NB4 (cell line): ENCODE measurements at regions not wholly inside any gene's neighbourhood (a gene's known extent, or its start where the extent isn't known, plus 50 kb on each side); places are given as distances from the start of the nearest gene placed in this dataset.
A peak's percentile ranks its signal among the peaks of the same experiment; 100 is the strongest.

Experiments
- DNase-seq: peaks from one replicate; pipeline ENCODE4 v3.0.0; 2010; ENCODE audit warnings: low read depth
- H3K4me3 ChIP-seq: one replicate; pipeline ENCODE4 v1.5.1; 2011; ENCODE audit warnings: mild to moderate bottlenecking, low read depth, low read length, moderate library complexity
- CTCF ChIP-seq: IDR thresholded peaks from one replicate; pipeline ENCODE4 v1.5.1; 2012; ENCODE audit warnings: low read depth, low read length
- MAX ChIP-seq: IDR thresholded peaks from 2 replicates; pipeline ENCODE4 v1.6.1; 2011; ENCODE audit warnings: low read depth, low read length
- MYC ChIP-seq: IDR thresholded peaks from 2 replicates; pipeline ENCODE4 v1.6.1; 2011; ENCODE audit warnings: low read depth, low read length
- POLR2A ChIP-seq: IDR thresholded peaks from 2 replicates; pipeline ENCODE4 v1.6.1; 2011; ENCODE audit warnings: mild to moderate bottlenecking; ENCODE audit not compliant: insufficient read length; ENCODE audit errors: extremely low read depth

- peak; percentile 87 for DNase-seq
- no peak overlapping the region for H3K4me3 ChIP-seq
- no peak for TF ChIP-seq POLR2A
- peak; percentile 84 for TF ChIP-seq MAX
Measured at GRCh38 chr5:173781816-173782670, 106.1 kb upstream of the CPEB4 start.

- no peak for TF ChIP-seq MAX
- TF ChIP-seq CTCF: no peak
- TF ChIP-seq POLR2A: no peak
- TF ChIP-seq MYC: no peak
- DNase-seq: no peak
Measured at GRCh38 chr5:173782671-173783101, 105.5 kb upstream of the CPEB4 start.

GRCh38 chr5:173783371-173783770 is 104.8 kb upstream of the CPEB4 start:
- no peak for DNase-seq
- TF ChIP-seq POLR2A (no peak), MAX (no peak), MYC (no peak), CTCF (no peak)
- H3K4me3 ChIP-seq: no peak overlapping the region

More at GRCh38 chr5:173782671-173783101, 105.5 kb upstream of the CPEB4 start:
- H3K4me3 ChIP-seq: no peak overlapping the region

DNA sequence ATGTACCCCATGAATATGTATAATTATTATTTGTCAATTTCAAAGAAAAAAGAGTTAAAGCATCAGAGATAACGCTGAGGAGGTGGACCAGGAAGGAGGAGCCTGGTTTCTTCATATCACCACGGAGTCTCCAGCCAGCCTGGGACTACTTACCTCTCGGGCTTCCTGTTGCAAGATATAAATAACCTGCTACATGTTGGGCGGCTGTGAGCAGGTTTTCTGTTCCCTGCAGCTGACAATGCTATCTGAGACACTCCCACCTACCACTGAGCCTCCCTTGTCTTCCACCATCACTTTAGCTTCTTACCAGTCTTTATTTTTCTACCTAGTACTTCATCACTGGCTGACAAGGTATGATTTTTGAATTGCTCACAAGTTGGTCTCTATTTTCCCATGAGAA is 102.7 kb upstream of the CPEB4 start:
- no peak for TF ChIP-seq MAX
- no peak for TF ChIP-seq CTCF
- no peak for TF ChIP-seq POLR2A
- no peak for TF ChIP-seq MYC

GRCh38 chr5:173785866-173786265 is 102.3 kb upstream of the CPEB4 start:
- no peak overlapping the region for H3K4me3 ChIP-seq
- no peak for TF ChIP-seq POLR2A
- TF ChIP-seq MYC: no peak
- TF ChIP-seq CTCF: no peak
- TF ChIP-seq MAX: no peak
- no peak for DNase-seq

More for the DNA sequence above, 102.7 kb upstream of the CPEB4 start:
- no peak overlapping the region for H3K4me3 ChIP-seq
- no peak for DNase-seq
